ENCODE measurements at regions not wholly inside any gene's neighbourhood (a gene's known extent, or its start where the extent isn't known, plus 50 kb on each side); places are given as distances from the start of the nearest gene placed in this dataset.

- no peak for DNase-seq (ENCODE audit: low read depth)
These were observed 63.5 kb downstream of the PCDH18 start for GRCh38 chr4:137468836-137469235.

GRCh38 chr4:137467537-137467936, 64.8 kb downstream of the PCDH18 start:
- no peak for DNase-seq (ENCODE audit: low read depth)

- DNase-seq (ENCODE audit: low read depth), result no peak
These were observed 68.8 kb downstream of the PCDH18 start for GRCh38 chr4:137463377-137464003.

- DNase-seq (ENCODE audit: low read depth), result no peak
These were observed 76.5 kb downstream of the PCDH18 start for GRCh38 chr4:137455647-137456321.

GRCh38 chr4:137454767-137455166, 77.5 kb downstream of the PCDH18 start:
- DNase-seq (ENCODE audit: low read depth), result no peak

GRCh38 chr4:137452799-137453198, 79.5 kb downstream of the PCDH18 start:
- no peak for DNase-seq (ENCODE audit: low read depth)

- DNase-seq (ENCODE audit: low read depth), result no peak
These were observed 81.0 kb downstream of the PCDH18 start for GRCh38 chr4:137451172-137451825.

- no peak for DNase-seq (ENCODE audit: low read depth)
These were observed 83.9 kb downstream of the PCDH18 start for GRCh38 chr4:137448402-137448801.

- DNase-seq (ENCODE audit: low read depth), result no peak
These were observed 86.2 kb downstream of the PCDH18 start for GRCh38 chr4:137446071-137446470.

- no peak for DNase-seq (ENCODE audit: low read depth)
These were observed 89.1 kb downstream of the PCDH18 start for GRCh38 chr4:137443031-137443800.

- no peak for DNase-seq (ENCODE audit: low read depth)
These were observed 99.6 kb downstream of the PCDH18 start for GRCh38 chr4:137432446-137433311.

- no peak for DNase-seq (ENCODE audit: low read depth)
These were observed 102.1 kb downstream of the PCDH18 start for GRCh38 chr4:137430171-137430570.

- DNase-seq (ENCODE audit: low read depth), result no peak
These were observed 104.9 kb downstream of the PCDH18 start for GRCh38 chr4:137427411-137427810.

- no peak for DNase-seq (ENCODE audit: low read depth)
These were observed 107.0 kb downstream of the PCDH18 start for GRCh38 chr4:137425281-137425680.

- no peak for DNase-seq (ENCODE audit: low read depth)
These were observed 109.6 kb downstream of the PCDH18 start for GRCh38 chr4:137422666-137423065.

- DNase-seq (ENCODE audit: low read depth), result peak; percentile 42
These were observed 110.5 kb downstream of the PCDH18 start for GRCh38 chr4:137421796-137422195.

- DNase-seq (ENCODE audit: low read depth), result no peak
These were observed 111.3 kb downstream of the PCDH18 start for GRCh38 chr4:137420901-137421396.

GRCh38 chr4:137417676-137418075, 114.6 kb downstream of the PCDH18 start:
- no peak for DNase-seq (ENCODE audit: low read depth)

- DNase-seq (ENCODE audit: low read depth), result no peak
These were observed 117.5 kb downstream of the PCDH18 start for GRCh38 chr4:137414802-137415201.

- no peak for DNase-seq (ENCODE audit: low read depth)
These were observed 123.6 kb downstream of the PCDH18 start for GRCh38 chr4:137408527-137409177.

Measured in HT1080 (cell line).